OCI-M2 (cell line): ENCODE measurements at regions not wholly inside any gene's neighbourhood (a gene's known extent, or its start where the extent isn't known, plus 50 kb on each side); places are given as distances from the start of the nearest gene placed in this dataset.
"Not testable (repeated sequence)": the region's sequence is repeated elsewhere in the genome, so short reads cannot be mapped to it uniquely, and the experiment has no call there.

Experiments
- DNase-seq: peaks from one replicate; lab custom pipeline; 2025; ENCODE audit not compliant: unreplicated experiment; lab: John Stamatoyannopoulos, UW

DNA sequence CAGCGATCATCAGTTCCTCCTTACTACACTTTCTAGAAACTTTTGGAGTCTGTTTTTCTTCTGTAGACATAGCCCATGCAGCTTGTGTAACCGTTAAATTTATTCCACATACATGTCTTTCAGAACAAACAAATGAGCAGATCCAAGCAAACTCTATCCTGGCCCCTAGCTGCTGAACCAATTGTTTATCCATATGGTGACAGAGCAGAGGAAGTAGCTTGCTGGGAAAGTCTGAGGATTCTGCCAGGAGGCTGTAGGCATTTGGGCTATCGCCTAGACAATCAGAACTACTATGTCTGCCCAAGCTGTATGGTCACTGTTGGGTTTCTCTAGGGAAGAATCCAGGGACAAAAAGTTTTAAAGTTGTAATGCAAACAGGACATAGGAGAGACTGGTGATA, 343.7 kb downstream of the SPRY2 start:
- DNase-seq: no peak

DNA sequence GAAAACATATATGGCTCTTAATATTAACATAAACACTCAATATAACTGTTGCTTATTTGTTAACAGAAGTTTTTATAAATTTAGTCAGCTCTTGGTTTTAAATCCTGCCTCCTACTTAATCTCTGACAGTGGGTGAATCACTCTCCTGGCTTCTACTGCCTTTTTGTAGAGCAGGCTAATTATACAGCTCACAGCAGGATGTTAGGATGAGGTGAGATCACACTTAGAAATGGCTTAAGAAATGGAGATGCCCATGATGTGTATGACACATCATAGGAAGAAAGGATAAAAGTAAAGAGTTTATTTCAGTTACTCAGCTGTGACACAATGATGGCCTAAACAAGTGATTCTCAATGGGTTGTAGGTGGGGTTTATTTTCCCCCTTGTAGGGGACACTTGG, 345.6 kb downstream of the SPRY2 start:
- no peak for DNase-seq

DNA sequence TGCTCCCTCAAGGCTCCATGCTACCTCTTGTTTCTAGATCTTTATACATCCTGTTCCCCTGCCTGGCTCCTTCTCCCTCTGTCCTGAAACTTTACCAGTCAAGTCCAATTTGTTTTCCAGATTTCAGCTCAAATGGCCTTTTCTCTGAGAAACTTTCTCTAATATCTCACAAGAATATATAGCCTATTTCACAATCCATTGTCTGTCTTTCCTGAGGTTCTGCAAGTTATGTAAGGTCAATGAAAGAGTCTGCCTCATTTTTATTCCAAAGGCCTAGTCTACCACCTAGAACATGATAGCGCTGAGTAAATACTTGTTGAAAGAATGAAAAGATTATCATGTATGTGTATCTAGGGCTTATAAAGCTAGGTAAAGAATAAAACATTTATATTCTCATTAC, 348.8 kb downstream of the SPRY2 start:
- DNase-seq: no peak

DNA sequence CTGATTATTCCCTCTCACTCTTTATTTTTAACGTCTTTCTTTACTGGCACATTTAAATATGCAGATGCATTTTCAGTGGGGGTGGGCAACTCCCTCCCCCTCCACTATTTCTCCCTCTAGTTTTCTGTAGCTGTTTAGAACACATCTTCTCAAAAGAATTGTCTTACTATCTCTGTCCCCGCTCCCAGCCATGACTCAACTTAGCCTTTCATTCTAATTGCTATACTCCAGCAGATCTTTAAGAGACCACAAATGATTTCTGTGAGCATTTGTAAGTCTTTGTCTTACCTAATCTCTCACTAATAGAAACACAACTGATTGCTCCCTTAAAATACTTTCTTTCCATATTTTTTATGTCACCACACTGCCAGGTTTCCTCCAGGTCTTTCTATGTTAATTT, 350.9 kb downstream of the SPRY2 start:
- no peak for DNase-seq

DNA sequence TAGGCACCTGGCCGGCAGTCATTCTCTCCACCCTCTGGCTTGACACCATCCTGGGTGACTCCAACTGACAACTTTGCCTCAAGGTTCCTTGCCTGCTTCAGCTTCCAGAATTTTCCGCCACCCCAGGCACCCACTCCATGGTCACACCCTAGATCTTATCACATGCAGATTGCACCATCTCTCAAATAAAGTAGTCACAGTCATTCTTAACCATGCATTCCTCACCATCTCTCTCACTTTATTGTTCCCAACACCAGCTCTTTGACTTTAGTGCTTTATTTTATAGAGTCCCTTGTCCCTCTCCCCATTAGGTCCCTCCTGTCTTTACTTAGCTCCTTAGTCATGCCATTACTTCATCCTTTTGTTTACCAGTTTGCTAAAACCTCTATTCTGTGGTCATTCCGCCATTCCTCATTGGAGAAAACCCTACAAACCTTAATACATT, 351.7 kb downstream of the SPRY2 start:
- DNase-seq: no peak

DNA sequence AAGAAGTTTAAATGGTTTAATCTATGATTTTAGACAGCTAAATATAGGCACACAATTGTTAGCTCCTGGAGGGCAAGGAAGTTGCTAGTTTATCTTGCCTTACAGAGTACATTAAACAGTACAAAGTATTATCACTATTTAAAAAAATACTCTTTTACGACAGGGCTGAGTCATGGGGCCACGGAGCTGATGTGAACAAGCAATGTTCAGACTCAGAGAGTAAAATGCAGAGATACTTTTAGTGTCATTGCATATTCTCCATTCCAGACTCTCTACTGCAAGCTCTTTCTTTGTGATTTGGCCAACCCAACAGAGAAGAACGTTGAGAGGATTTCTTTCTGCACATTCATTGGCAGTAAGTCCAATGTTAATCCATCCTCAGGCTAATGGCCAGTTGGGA, 352.4 kb downstream of the SPRY2 start:
- no peak for DNase-seq

DNA sequence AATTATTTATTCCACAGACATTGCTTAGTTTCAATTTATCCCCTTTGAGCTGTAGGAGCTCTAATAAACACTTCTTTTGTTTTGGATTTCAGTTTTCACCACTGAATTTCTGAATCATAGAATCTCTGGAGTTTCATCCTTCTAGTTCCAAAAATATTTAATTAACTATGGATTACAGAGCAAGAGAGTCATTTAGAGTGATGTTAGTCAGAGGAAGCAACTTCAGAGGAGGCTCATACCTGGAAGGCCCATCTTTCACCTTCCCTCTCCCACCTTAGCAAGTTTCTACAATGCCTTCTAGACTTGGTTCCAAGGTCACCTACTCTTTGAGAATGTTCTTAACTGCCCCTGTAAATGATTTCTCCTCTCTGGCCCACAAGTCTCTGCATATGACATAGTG, 353.2 kb downstream of the SPRY2 start:
- no peak for DNase-seq

DNA sequence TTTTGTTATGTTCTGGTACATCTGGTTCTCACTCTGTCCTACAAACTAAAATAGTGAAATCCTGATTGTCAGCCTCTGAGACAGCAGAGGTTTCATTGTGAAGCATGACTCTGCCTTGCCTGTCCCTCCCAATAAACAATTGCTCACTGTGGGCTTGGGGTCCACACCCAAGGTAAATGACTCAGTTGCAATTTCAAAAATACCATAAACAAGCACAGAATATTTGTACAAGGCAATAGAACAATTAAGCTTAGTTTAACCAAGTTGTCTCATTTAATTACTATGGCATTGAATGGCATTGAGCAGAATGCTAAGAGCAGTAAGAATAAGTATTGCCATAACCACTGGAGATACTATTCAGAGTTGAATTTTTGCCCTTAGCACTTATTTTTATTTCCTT, 353.6 kb downstream of the SPRY2 start:
- DNase-seq: no peak

DNA sequence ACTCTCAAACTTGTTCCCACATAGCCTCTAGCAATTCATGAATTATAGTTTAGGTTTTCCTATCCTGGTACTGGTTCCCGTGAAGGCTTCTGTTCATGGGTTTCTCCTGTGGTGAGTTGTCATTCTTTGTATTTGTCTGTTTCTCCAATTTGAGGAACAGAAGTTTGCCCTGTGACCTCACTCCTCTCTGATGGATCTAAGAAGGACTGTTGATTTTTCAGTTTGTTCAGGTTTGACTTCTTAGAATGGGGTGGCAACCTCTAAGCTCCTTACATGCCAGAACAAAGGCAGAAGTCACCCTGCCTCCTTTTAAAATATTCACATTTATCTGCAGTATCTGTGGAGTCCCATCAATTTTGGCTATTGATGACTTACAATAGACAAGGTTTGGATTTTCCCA, 354.0 kb downstream of the SPRY2 start:
- no peak for DNase-seq

DNA sequence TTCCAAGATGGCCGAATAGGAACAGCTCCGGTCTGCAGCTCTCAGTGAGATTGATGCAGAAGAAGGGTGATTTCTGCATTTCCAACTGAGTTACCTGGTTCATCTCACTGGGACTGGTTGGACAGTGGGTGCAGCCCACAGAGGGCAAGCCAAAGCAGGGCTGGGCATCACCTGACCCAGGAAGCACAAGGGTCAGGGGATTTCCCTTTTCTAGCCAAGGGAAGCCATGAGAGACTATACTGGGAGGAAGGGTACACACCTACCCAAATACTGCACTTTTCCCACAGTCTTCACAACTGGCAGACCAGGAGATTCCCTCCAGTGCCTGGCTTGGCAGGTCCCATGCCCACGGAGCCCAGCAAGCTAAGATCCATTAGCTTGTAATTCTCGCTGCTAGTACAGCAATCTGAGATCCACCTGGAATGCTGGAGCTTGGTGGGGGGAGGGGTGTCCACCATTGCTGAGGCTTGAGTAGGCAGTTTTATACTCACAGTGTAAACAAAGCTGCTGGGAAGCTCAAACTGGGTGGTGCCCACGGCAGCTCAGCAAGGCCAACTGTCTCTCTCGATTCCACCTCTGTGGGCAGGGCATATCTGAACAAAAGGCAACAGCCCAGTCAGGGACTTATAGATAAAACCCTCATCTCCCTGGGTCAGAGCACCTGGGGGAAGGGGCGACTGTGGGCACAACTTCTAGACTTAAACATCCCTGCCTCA, 365.8 kb downstream of the SPRY2 start:
- DNase-seq: not testable (repeated sequence)

DNA sequence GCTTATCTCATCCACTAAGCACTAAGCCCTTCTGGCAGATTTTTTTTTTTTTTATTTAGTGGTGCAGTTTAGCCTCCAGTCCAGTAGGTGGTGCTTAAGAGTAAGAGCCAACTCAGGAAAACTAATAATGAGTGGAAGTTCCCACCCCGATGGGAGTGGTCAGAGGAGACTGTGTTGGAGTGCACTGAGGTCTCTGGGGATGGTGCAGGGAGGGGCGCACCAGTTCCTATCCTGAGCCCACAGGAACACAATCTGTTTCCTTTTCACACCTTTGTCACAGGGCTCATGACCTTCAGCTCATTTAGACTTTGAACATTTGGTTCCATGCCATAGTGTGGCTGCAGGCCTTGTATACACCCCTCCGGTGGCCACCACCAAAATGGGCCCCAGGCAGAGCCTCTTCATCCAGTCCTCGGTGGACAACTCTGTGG, 367.4 kb downstream of the SPRY2 start:
- no peak for DNase-seq

DNA sequence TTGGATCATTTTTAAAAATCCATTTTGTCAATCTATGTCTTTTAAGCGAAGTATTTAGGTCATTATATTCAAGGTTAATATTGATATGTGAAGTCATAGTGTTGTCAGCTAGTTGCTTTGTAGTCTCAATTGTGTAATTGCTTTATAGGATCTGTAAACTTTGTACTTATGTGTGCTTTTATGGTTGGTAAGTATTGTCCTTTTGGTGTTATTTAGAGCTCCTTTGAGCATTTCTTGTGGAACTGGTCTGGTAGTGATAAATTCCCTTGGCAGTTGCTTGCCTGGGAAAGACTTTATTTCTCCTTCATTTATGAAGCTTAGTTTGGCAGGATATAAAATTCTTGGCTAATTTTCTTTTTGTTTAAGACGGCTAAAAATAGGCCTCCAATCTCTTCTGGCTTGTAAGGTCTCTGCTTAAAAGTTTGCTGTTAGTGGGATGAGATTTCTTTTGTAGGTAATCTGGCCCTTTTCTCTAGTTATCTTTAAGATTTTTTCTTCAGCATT, 368.8 kb downstream of the SPRY2 start:
- DNase-seq: no peak

DNA sequence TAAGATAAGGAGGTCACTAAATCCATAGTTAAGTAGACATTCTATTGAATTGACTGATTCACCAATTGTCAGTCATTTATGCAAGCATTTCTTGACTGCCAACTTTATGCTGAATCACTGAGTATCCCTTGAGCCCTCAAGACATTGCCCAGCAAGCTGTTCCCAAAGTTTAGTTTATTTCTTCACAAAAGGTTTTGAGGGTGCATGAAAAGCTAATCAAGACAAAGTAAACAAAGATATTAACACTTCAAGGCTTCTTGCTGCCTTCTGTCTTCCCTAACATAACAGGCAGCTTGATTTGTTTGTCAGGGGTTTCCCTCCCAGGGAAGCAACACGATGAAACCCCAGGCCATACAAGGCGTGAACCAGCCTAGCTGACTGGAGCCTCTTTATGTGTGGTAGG, 374.4 kb downstream of the SPRY2 start:
- DNase-seq: no peak

DNA sequence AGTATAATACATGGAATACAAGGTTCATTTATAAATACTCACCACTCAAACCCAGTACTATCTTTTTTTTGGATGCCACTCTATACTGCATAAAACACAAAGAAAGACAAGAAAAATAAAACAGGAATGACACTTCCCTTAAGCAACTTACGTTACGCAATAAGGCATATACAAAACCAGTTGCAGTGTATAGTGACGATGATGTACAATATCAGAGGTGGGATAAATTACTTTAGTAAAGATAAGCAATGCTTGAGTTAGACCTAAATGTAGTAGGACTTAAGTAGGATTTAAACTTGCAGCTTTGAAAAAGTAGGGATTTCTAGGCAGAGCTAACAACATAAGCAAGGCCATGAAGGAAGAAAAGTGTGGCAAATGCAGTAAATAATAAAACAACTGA, 374.9 kb downstream of the SPRY2 start:
- no peak for DNase-seq

DNA sequence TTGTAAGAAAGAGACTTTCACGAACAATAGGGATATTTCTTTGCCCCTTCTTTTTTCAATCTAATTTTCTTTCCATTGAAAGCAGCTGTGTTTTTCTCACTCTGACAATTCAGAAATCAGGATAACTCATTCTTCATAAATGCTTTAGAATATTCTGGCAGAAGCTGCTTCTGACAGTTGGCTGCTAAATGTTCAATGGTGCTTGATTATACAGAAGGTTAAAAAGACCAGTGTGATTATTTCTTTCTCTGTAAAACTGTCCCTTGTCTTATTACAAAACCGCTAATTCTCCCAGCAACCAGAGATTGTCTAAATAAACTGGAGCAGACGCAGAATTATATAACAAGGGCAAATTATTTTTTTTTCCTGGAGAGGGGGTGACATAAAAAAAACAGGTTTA, 394.4 kb downstream of the SPRY2 start:
- DNase-seq: no peak

DNA sequence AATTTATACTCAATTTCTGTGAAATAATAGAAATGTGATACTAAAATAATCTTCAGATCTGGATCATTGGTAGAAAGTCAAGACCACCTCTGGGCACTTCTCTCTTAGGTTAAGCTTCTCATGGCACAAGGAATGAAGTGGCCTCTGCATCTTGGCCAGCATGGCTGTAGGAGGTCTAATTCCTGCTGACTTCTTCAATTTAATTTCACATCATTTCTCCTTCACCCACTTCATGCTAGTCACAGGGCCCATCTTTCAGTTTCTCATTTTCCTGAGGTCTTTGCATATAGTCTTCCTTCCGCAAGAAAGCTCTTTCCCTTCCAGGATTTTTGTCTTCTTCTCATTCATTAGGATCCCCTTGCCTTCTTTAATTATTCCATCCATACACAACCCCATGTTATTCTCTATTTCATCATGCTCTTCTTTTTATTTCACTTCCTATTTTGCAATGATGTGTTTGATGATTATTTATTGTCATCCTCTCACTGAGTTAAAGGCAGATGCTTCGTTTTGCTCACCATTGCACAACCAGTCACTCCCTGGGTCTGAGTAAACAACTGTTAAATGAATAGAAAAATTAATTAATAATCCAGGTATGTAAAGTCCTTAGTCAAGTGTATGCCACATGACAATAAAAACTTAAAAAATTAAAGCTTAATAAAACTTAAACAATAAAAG, 397.4 kb downstream of the SPRY2 start:
- DNase-seq: no peak

DNA sequence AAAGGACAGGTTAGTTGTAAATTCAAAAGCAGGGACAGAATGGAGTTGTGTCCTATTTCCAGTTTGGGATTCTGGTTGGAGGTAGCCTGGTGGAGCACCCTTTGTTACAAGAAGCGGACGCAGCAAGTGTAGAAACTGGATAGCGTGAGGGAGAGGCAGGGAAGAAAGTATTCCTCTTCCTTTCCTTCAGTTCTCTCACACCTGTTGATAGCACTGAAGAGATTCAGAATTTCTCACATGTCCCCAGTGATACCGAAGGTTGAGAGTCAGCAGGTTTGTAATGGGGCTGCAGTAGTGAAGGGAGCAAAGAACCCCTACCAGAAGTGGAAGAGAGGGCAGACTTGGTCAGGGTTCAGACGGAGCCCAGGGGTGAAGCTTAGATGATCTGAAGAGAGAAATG, 399.2 kb downstream of the SPRY2 start:
- no peak for DNase-seq

DNA sequence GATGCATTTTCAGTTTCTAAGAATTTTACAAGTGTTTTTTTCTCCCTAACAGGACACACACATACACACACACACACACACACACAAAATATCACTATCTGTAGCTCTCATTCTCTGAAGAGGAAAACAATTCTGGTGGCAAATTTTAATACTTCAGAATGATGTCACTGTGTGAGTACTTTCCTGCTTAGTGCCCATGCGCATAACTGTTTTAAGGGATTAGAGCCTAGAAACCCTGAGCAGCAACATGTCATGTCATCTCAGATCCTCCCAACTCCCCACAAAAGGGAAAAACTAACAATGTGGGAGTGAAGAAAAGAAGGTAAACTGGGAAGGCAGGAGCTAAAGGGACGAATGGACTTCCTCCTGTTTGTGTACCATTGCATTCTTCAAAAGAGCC, 401.2 kb downstream of the SPRY2 start:
- no peak for DNase-seq

DNA sequence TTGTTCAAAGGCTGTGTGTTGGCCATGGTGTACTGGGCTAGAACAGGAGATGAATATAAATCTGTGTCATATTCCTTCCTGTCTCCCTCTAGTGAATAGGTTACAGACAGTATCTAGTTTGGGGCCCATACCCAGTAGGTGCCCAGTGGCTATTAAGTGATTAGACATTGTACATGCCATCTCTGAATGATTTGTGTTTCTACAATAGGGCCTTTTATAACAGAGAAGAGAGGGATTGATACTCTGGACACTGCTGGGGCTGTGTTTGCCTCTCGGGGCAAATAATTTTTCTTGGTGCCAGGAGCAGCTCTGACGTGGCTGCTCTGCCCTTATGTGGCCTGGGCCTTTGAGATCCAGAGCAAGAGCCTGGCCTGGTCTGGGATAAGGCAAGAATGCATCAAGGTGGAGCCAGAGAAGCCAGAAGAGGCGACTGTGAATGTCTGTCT, 403.1 kb downstream of the SPRY2 start:
- no peak for DNase-seq

DNA sequence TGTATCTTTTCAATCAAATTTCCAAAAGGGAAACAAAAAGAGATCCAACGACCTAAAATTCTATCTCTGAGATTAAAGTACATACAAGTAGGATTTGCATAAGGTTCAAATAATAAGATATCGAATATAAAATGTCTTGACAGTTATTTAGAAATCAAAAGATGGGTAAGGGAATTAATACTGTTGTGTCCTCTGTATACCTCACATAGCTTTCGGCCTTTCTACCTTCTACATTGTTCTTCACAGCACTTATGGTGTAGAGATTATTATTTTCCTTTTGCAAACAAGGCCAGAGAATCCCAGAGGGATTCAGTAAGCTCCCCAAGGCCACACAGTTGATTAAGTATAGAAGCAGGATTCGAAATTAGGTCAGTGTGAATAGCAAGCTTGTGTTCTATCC, 403.6 kb downstream of the SPRY2 start:
- no peak for DNase-seq

DNA sequence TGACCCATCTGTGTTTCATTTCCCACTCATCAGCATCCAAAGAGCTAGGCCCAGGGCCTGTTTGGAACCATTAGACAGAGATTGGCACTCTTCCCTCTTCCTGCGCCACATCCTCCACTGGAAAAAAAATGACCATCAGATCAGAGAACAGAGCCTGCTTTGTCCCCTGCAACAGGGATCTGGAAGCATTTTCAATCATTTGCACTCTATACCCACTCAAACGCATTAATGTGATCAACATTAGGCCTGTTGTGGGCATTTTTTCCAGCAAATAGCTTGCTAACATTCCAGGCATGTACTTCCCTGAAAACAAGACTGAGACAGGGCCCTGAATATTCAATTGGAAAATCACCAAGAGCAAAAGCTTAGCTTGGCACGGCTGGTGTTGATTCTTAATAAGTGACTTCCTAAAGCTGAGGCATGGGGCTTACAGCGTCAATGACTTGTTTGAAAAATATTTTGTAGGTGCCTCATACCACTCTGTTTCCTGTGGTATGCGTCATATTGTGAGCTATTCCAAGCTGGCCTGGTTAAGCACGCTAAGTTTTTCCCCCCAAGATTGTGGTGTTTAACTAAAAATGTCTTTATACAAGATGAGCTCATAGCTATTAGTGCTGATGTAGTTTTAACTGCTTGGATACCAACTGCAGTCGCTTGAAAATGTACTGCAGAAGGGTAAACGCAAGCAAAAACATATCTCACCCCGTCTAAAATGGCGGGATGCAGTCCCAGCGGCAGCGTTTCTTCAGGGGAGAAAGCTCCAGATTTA, 404.4 kb downstream of the SPRY2 start:
- DNase-seq: no peak

DNA sequence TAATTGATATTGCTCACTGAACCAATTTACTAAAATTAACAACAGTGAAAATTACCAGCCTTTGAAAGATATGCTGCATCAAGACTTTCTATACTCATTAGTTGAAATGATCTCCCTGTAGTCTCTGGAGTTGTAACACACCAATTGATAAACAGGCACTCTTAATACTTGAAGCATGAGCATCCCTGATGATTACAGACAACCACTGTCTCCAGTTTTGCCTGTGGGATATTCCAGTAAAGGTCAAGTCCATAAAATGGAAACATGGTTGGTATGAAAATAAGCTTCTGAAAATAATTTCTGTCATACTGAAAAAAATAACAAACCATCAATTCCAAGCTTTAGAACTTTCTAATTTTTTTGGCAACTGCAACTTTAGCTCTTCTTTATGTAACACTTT, 405.8 kb downstream of the SPRY2 start:
- DNase-seq: no peak
